Liver (tissue), 8 donors: ENCODE measurements at regions not wholly inside any gene's neighbourhood (a gene's known extent, or its start where the extent isn't known, plus 50 kb on each side); places are given as distances from the start of the nearest gene placed in this dataset.

ENCODE experiments used
- DNase-seq: peaks from one replicate; pipeline ENCODE4 v3.0.0-alpha.2; 2017; ENCODE audit warnings: low spot score
- H3K27ac ChIP-seq, 2 donors: one replicate each; pipeline ENCODE4 v1.7.0; 2013; ENCODE audit warnings: inconsistent platforms in 2 of 2, low read length in 2 of 2, control low read depth in 1 of 2, low read depth in 1 of 2, mild to moderate bottlenecking in 1 of 2
- H3K27me3 ChIP-seq, 4 donors: one replicate each; pipeline versions ENCODE4 v1.6.1 to v1.7.0; 2013; ENCODE audit warnings: low read length in 3 of 4, inconsistent platforms in 1 of 4, mild to moderate bottlenecking in 1 of 4, moderate library complexity in 1 of 4; ENCODE audit not compliant: control insufficient read depth in 4 of 4, insufficient read depth in 4 of 4
- H3K36me3 ChIP-seq, 4 donors: one replicate each; pipeline versions ENCODE4 v1.6.1 to v1.7.0; 2013; ENCODE audit warnings: low read length in 3 of 4, mild to moderate bottlenecking in 3 of 4, low read depth in 1 of 4, moderate library complexity in 1 of 4; ENCODE audit not compliant: control insufficient read depth in 4 of 4, insufficient read depth in 3 of 4
- H3K4me1 ChIP-seq, 4 donors: one replicate each; pipeline versions ENCODE4 v1.6.1 to v1.7.0; 2013; ENCODE audit warnings: low read length in 3 of 4, mild to moderate bottlenecking in 3 of 4, moderate library complexity in 1 of 4; ENCODE audit not compliant: control insufficient read depth in 4 of 4, insufficient read depth in 4 of 4
- H3K4me3 ChIP-seq, 3 donors: one replicate each; pipeline versions ENCODE4 v1.6.1 to v1.7.0; 2013; ENCODE audit warnings: low read length in 3 of 3, control low read depth in 1 of 3, low read depth in 1 of 3, mild to moderate bottlenecking in 1 of 3
- H3K9ac ChIP-seq, 2 donors: one replicate each; pipeline ENCODE4 v1.7.0; 2013; ENCODE audit warnings: low read length in 2 of 2, mild to moderate bottlenecking in 2 of 2, moderate library complexity in 2 of 2, control low read depth in 1 of 2, low read depth in 1 of 2
- H3K9me3 ChIP-seq, 4 donors: one replicate each; pipeline versions ENCODE4 v1.6.1 to v1.7.0; 2013; ENCODE audit warnings: low read length in 3 of 4; ENCODE audit not compliant: control insufficient read depth in 4 of 4
- CTCF ChIP-seq: fragments of 150-350 bp; IDR thresholded peaks from 2 replicates; pipeline ENCODE4 v1.5.1; 2017; ENCODE audit warnings: improper control_type of control experiment, low read depth, low read length; ENCODE audit not compliant: missing input control
- EGR1 ChIP-seq, 2 donors: IDR thresholded peaks; 2 replicates each; pipeline ENCODE4 v1.6.1; 2016 to 2018; ENCODE audit warnings: antibody characterized with exemption in 2 of 2, low read depth in 2 of 2
- FOXA1 ChIP-seq: IDR thresholded peaks from 2 replicates; pipeline ENCODE4 v1.6.1; 2016; ENCODE audit warnings: antibody characterized with exemption
- FOXA2 ChIP-seq: IDR thresholded peaks from 2 replicates; pipeline ENCODE4 v1.6.1; 2016; ENCODE audit warnings: antibody characterized with exemption
- GABPA ChIP-seq, 2 donors: IDR thresholded peaks in 1 of 2; conservative IDR thresholded peaks in 1 of 2; 2 replicates each; pipeline ENCODE4 v1.6.1; 2016; ENCODE audit warnings: antibody characterized with exemption in 2 of 2, mild to moderate bottlenecking in 1 of 2, moderate library complexity in 1 of 2
- HNF4A ChIP-seq, 2 donors: conservative IDR thresholded peaks; 2 replicates each; pipeline ENCODE4 v1.6.1; 2016; ENCODE audit warnings: antibody characterized with exemption in 2 of 2, mild to moderate bottlenecking in 2 of 2
- HNF4G ChIP-seq: IDR thresholded peaks from 2 replicates; pipeline ENCODE4 v1.6.1; 2016; ENCODE audit warnings: antibody characterized with exemption
- JUND ChIP-seq, 2 donors: IDR thresholded peaks; 2 replicates each; pipeline ENCODE4 v1.6.1; 2016; ENCODE audit warnings: antibody characterized with exemption in 2 of 2
- MAX ChIP-seq: IDR thresholded peaks from 2 replicates; pipeline ENCODE4 v1.6.1; 2016; ENCODE audit warnings: antibody characterized with exemption
- NR2F2 ChIP-seq: IDR thresholded peaks from 2 replicates; pipeline ENCODE4 v1.6.1; 2016; ENCODE audit warnings: antibody characterized with exemption
- REST ChIP-seq: IDR thresholded peaks from 2 replicates; pipeline ENCODE4 v1.6.1; 2016; ENCODE audit warnings: antibody characterized with exemption, mild to moderate bottlenecking
- RXRA ChIP-seq, 2 donors: IDR thresholded peaks; 2 replicates each; pipeline ENCODE4 v1.6.1; 2017 to 2018; ENCODE audit warnings: antibody characterized with exemption in 2 of 2, mild to moderate bottlenecking in 1 of 2
- SP1 ChIP-seq: IDR thresholded peaks from 2 replicates; pipeline ENCODE4 v1.6.1; 2018; ENCODE audit warnings: antibody characterized with exemption, mild to moderate bottlenecking
- TAF1 ChIP-seq: conservative IDR thresholded peaks from 2 replicates; pipeline ENCODE4 v1.6.1; 2016; ENCODE audit warnings: antibody characterized with exemption, mild to moderate bottlenecking
- YY1 ChIP-seq: IDR thresholded peaks from 2 replicates; pipeline ENCODE4 v1.6.1; 2016; ENCODE audit warnings: antibody characterized with exemption, mild to moderate bottlenecking
- WGBS: extraction: QIAGEN DNeasy Blood & Tissue Kit; methylation state at CpG from one replicate; pipeline ENCODE4 v1.1.7; 2013; 5-methylcytosine and 5-hydroxymethylcytosine counted together
- TF ChIP-seq, protein P1 (sequence below): IDR thresholded peaks from 2 replicates; pipeline ENCODE4 v1.6.1; 2016; ENCODE audit warnings: antibody characterized with exemption
- TF ChIP-seq, protein P2 (sequence below): IDR thresholded peaks from 2 replicates; pipeline ENCODE4 v1.6.1; 2016; ENCODE audit warnings: antibody characterized with exemption
- donor health status: healthy.
- donor health status: healthy.
- donor health status: healthy.
- donor health status: healthy.
- donor health status: healthy.

GRCh38 chr18:28691496-28691840 is 514.5 kb upstream of the CDH2 start (continued):
- TF ChIP-seq, protein P1, sequence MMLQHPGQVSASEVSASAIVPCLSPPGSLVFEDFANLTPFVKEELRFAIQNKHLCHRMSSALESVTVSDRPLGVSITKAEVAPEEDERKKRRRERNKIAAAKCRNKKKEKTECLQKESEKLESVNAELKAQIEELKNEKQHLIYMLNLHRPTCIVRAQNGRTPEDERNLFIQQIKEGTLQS: no peak
- TF ChIP-seq GABPA (IDR thresholded peaks at IDR 0.05 in 1 of 2, conservative IDR thresholded peaks at IDR 0.05 in 1 of 2) (no peak), HNF4A (conservative IDR thresholded peaks at IDR 0.05) (no peak)

DNA sequence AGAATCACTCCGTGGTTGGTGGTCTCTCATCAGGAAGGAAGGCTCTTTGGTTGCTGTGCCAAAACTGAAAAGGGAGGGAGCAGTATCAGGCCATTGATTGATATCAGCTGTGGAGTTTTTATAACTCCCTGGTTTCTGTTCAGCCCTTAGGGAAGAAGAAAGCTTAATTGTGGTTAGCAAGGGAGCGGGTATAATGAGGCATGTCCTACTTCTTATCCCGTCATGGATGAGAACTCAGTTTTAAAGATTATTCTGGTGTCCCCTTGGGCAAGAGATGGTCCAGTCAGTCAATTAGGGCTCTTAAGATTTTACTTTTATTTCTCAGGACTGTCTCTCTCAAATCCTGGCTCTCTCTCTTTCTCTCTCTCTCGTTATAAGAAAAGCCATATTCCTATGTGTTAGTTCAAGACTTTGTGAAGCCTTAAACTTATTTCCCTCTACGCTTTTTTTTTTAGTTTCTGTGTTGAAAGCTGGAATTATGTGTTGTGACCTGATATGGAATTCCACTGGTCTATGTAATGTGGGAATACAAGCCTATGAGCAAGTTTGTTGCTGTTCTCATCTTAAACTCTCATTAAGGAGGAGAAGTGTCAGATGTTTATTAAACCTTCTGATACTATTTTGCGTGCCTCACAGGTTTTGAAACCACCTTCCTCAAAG is 514.0 kb upstream of the CDH2 start:
- no peak for DNase-seq

GRCh38 chr18:28690100-28690499 is 513.2 kb upstream of the CDH2 start:
- no peaks in the 10 kb centered on the region for H3K4me1 ChIP-seq
- 55% methylated on average over 5 of the region's 5 CpGs for WGBS
- no peaks in the 10 kb centered on the region for H3K9me3 ChIP-seq
- no peak for TF ChIP-seq CTCF
- TF ChIP-seq, protein P1: no peak
- TF ChIP-seq EGR1 (IDR thresholded peaks at IDR 0.05; ENCODE audit: low read depth in 2 of 2): no peak
- TF ChIP-seq, protein P2, sequence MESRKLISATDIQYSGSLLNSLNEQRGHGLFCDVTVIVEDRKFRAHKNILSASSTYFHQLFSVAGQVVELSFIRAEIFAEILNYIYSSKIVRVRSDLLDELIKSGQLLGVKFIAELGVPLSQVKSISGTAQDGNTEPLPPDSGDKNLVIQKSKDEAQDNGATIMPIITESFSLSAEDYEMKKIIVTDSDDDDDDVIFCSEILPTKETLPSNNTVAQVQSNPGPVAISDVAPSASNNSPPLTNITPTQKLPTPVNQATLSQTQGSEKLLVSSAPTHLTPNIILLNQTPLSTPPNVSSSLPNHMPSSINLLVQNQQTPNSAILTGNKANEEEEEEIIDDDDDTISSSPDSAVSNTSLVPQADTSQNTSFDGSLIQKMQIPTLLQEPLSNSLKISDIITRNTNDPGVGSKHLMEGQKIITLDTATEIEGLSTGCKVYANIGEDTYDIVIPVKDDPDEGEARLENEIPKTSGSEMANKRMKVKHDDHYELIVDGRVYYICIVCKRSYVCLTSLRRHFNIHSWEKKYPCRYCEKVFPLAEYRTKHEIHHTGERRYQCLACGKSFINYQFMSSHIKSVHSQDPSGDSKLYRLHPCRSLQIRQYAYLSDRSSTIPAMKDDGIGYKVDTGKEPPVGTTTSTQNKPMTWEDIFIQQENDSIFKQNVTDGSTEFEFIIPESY: no peak
- no peak for TF ChIP-seq MAX
- no peak for TF ChIP-seq HNF4G
- no peak for TF ChIP-seq SP1
- TF ChIP-seq RXRA (IDR thresholded peaks at IDR 0.05): no peak
- TF ChIP-seq FOXA1: no peak
- no peak for TF ChIP-seq TAF1
- no peak for TF ChIP-seq YY1
- TF ChIP-seq HNF4A (conservative IDR thresholded peaks at IDR 0.05): no peak
- TF ChIP-seq FOXA2: no peak
- TF ChIP-seq NR2F2: no peak
- no peak for TF ChIP-seq JUND (IDR thresholded peaks at IDR 0.05)
- no peak overlapping the region for H3K4me3 ChIP-seq
- DNase-seq: no peak
- H3K36me3 ChIP-seq: no peaks in the 10 kb centered on the region
- H3K27me3 ChIP-seq: no peaks in the 10 kb centered on the region
- H3K27ac ChIP-seq: no peak overlapping the region
- H3K9ac ChIP-seq: no peak overlapping the region

More for the DNA sequence above, 514.0 kb upstream of the CDH2 start:
- no peak overlapping the region for H3K9ac ChIP-seq
- H3K36me3 ChIP-seq: no peaks in the 10 kb centered on the region
- H3K4me1 ChIP-seq: no peaks in the 10 kb centered on the region
- no peaks in the 10 kb centered on the region for H3K9me3 ChIP-seq
- 85% methylated on average over 6 of the region's 6 CpGs for WGBS
- no peak for TF ChIP-seq YY1
- no peak for TF ChIP-seq EGR1 (IDR thresholded peaks at IDR 0.05; ENCODE audit: low read depth in 2 of 2)
- TF ChIP-seq REST: no peak
- no peak for TF ChIP-seq HNF4G
- TF ChIP-seq JUND (IDR thresholded peaks at IDR 0.05): no peak
- no peak overlapping the region for H3K27ac ChIP-seq
- no peak overlapping the region for H3K4me3 ChIP-seq
- H3K27me3 ChIP-seq: no peaks in the 10 kb centered on the region
